Thoracic aorta (tissue), 2 donors: ENCODE measurements at regions not wholly inside any gene's neighbourhood (a gene's known extent, or its start where the extent isn't known, plus 50 kb on each side); places are given as distances from the start of the nearest gene placed in this dataset.
"Not testable (repeated sequence)": the region's sequence is repeated elsewhere in the genome, so short reads cannot be mapped to it uniquely, and the experiment has no call there.

ENCODE experiments used
- ATAC-seq: fragments of 150-250 bp; one replicate; pipeline ENCODE4 v1.8.0; 2017; ENCODE audit warnings: low read depth; ENCODE audit not compliant: insufficient number of reproducible peaks, low FRiP score
- DNase-seq: peaks from one replicate; pipeline ENCODE4 v3.0.0-alpha.2; 2020; ENCODE audit warnings: low spot score
- H3K27ac ChIP-seq, 2 donors: fragments of 200-600 bp; sonication (generic); 1 replicate in 1 of 2; 2 replicates in 1 of 2; pipeline ENCODE4 v1.5.1; 2016; ENCODE audit warnings: mild to moderate bottlenecking in 2 of 2, moderate library complexity in 2 of 2
- H3K27me3 ChIP-seq: fragments of 200-600 bp; sonication (generic); replicated peaks from 2 replicates; pipeline ENCODE4 v1.6.0; 2016; ENCODE audit warnings: mild to moderate bottlenecking; ENCODE audit not compliant: insufficient read depth
- H3K36me3 ChIP-seq: fragments of 200-600 bp; sonication (generic); one replicate; pipeline ENCODE4 v1.5.1; 2016
- H3K4me1 ChIP-seq, 2 donors: fragments of 200-600 bp; sonication (generic); 1 replicate in 1 of 2; 2 replicates in 1 of 2; pipeline versions ENCODE4 v1.5.1 to v1.6.0; 2016; ENCODE audit warnings: low read depth in 2 of 2, mild to moderate bottlenecking in 1 of 2; ENCODE audit not compliant: control insufficient read depth in 1 of 2
- H3K4me3 ChIP-seq: fragments of 200-600 bp; sonication (generic); 2 replicates; pipeline ENCODE4 v1.5.1; 2016; ENCODE audit warnings: mild to moderate bottlenecking
- H3K9me3 ChIP-seq: fragments of 200-600 bp; sonication (generic); 2 replicates; pipeline ENCODE4 v1.5.1; 2016
- CTCF ChIP-seq: fragments of 200-600 bp; sonication (generic); IDR thresholded peaks from one replicate; pipeline ENCODE4 v1.5.1; 2019; ENCODE audit warnings: antibody characterized with exemption

GRCh38 chr20:53767206-53767930, 173.7 kb upstream of the ZNF217 start:
- TF ChIP-seq CTCF: no peak
- H3K4me3 ChIP-seq: no peak overlapping the region
- ATAC-seq (no peak), DNase-seq (no peak)
- no peak overlapping the region for H3K27ac ChIP-seq
- no peaks in the 10 kb centered on the region for H3K9me3 ChIP-seq
- no peaks in the 10 kb centered on the region for H3K4me1 ChIP-seq
- H3K27me3 ChIP-seq: no peaks in the 10 kb centered on the region
- H3K36me3 ChIP-seq: no peaks in the 10 kb centered on the region

GRCh38 chr20:53764415-53764800, 170.8 kb upstream of the ZNF217 start:
- H3K4me1 ChIP-seq: no peaks in the 10 kb centered on the region
- DNase-seq (no peak), ATAC-seq (no peak)
- TF ChIP-seq CTCF: no peak
- no peaks in the 10 kb centered on the region for H3K9me3 ChIP-seq
- no peaks in the 10 kb centered on the region for H3K27me3 ChIP-seq
- H3K27ac ChIP-seq: no peak overlapping the region
- no peaks in the 10 kb centered on the region for H3K36me3 ChIP-seq
- peak overlapping the region; percentile 24 for H3K4me3 ChIP-seq

GRCh38 chr20:53763707-53764414, 170.2 kb upstream of the ZNF217 start:
- Histone ChIP-seq H3K36me3 (no peaks in the 10 kb centered on the region), H3K4me3 (peak overlapping the region; percentile 24), H3K27ac (no peak overlapping the region), H3K9me3 (no peaks in the 10 kb centered on the region), H3K27me3 (no peaks in the 10 kb centered on the region), H3K4me1 (no peaks in the 10 kb centered on the region)
- TF ChIP-seq CTCF: no peak
- DNase-seq (no peak), ATAC-seq (no peak)

- not testable (repeated sequence) for H3K27ac ChIP-seq, H3K27me3 ChIP-seq, H3K4me1 ChIP-seq, H3K4me3 ChIP-seq, ATAC-seq, H3K36me3 ChIP-seq, H3K9me3 ChIP-seq, DNase-seq
These were observed 168.8 kb upstream of the ZNF217 start for GRCh38 chr20:53762423-53762798.

GRCh38 chr20:53760025-53760441, 166.4 kb upstream of the ZNF217 start:
- Histone ChIP-seq H3K27ac (no peak overlapping the region), H3K9me3 (no peaks in the 10 kb centered on the region), H3K36me3 (no peaks in the 10 kb centered on the region), H3K27me3 (no peaks in the 10 kb centered on the region), H3K4me3 (no peak overlapping the region), H3K4me1 (no peaks in the 10 kb centered on the region)
- ATAC-seq (no peak), DNase-seq (no peak)
- TF ChIP-seq CTCF: no peak
